ENCODE measurements at regions not wholly inside any gene's neighbourhood (a gene's known extent, or its start where the extent isn't known, plus 50 kb on each side); places are given as distances from the start of the nearest gene placed in this dataset.

GRCh38 chr7:113483657-113484056, 365.3 kb upstream of the SMIM30 start:
- Histone ChIP-seq H3K9ac (ENCODE audit: low read depth, low read length) (no peak overlapping the region), H3K27me3 (ENCODE audit: insufficient read depth, low read length, poor library complexity) (no peaks in the 10 kb centered on the region), H3K9me3 (ENCODE audit: insufficient read depth, low read length, severe bottlenecking) (no peaks in the 10 kb centered on the region), H3K4me2 (ENCODE audit: insufficient read depth, low read length) (no peak overlapping the region), H2AFZ (ENCODE audit: low read depth, low read length) (no peak overlapping the region), H3K4me3 (ENCODE audit: low read depth in 1 of 2, low read length in 2 of 2) (no peak overlapping the region), H3K27ac (ENCODE audit: low read length) (no peak overlapping the region), H3K79me2 (ENCODE audit: insufficient read depth, low read length) (no peaks in the 10 kb centered on the region), H4K20me1 (ENCODE audit: insufficient read depth, low read length) (no peaks in the 10 kb centered on the region), H3K4me1 (ENCODE audit: insufficient read depth, low read length) (no peaks in the 10 kb centered on the region), H3K36me3 (ENCODE audit: insufficient read depth, low read length) (no peaks in the 10 kb centered on the region)
- ATAC-seq (ENCODE audit: insufficient read depth, low read depth) (no peak), DNase-seq (no peak)
- TF ChIP-seq EZH2 (IDR thresholded peaks at IDR 0.05; ENCODE audit: borderline replicate concordance, low read depth, low read length, severe bottlenecking) (no peak), CTCF (IDR thresholded peaks at IDR 0.05; ENCODE audit: borderline replicate concordance, extremely low read depth, low read length, poor library complexity, severe bottlenecking) (no peak)

GRCh38 chr7:113480537-113480936, 362.2 kb upstream of the SMIM30 start:
- Histone ChIP-seq H3K36me3 (ENCODE audit: insufficient read depth, low read length) (no peaks in the 10 kb centered on the region), H3K9me3 (ENCODE audit: insufficient read depth, low read length, severe bottlenecking) (no peaks in the 10 kb centered on the region), H3K4me3 (ENCODE audit: low read depth in 1 of 2, low read length in 2 of 2) (no peak overlapping the region), H3K27ac (ENCODE audit: low read length) (no peak overlapping the region), H3K27me3 (ENCODE audit: insufficient read depth, low read length, poor library complexity) (no peaks in the 10 kb centered on the region), H3K9ac (ENCODE audit: low read depth, low read length) (no peak overlapping the region), H4K20me1 (ENCODE audit: insufficient read depth, low read length) (no peaks in the 10 kb centered on the region), H3K79me2 (ENCODE audit: insufficient read depth, low read length) (no peaks in the 10 kb centered on the region), H3K4me1 (ENCODE audit: insufficient read depth, low read length) (no peaks in the 10 kb centered on the region), H2AFZ (ENCODE audit: low read depth, low read length) (no peak overlapping the region), H3K4me2 (ENCODE audit: insufficient read depth, low read length) (no peak overlapping the region)
- DNase-seq (no peak), ATAC-seq (ENCODE audit: insufficient read depth, low read depth) (no peak)
- TF ChIP-seq CTCF (IDR thresholded peaks at IDR 0.05; ENCODE audit: borderline replicate concordance, extremely low read depth, low read length, poor library complexity, severe bottlenecking): no peak
- no peak for TF ChIP-seq EZH2 (IDR thresholded peaks at IDR 0.05; ENCODE audit: borderline replicate concordance, low read depth, low read length, severe bottlenecking)

- H3K36me3 ChIP-seq (ENCODE audit: insufficient read depth, low read length): no peaks in the 10 kb centered on the region
- no peaks in the 10 kb centered on the region for H3K27me3 ChIP-seq (ENCODE audit: insufficient read depth, low read length, poor library complexity)
- no peak overlapping the region for H3K4me3 ChIP-seq (ENCODE audit: low read depth in 1 of 2, low read length in 2 of 2)
- H3K27ac ChIP-seq (ENCODE audit: low read length): no peak overlapping the region
- no peaks in the 10 kb centered on the region for H4K20me1 ChIP-seq (ENCODE audit: insufficient read depth, low read length)
- ATAC-seq (ENCODE audit: insufficient read depth, low read depth) (no peak), DNase-seq (no peak)
- no peak overlapping the region for H2AFZ ChIP-seq (ENCODE audit: low read depth, low read length)
- H3K4me2 ChIP-seq (ENCODE audit: insufficient read depth, low read length): no peak overlapping the region
- H3K4me1 ChIP-seq (ENCODE audit: insufficient read depth, low read length): no peaks in the 10 kb centered on the region
- H3K9ac ChIP-seq (ENCODE audit: low read depth, low read length): no peak overlapping the region
- TF ChIP-seq EZH2 (IDR thresholded peaks at IDR 0.05; ENCODE audit: borderline replicate concordance, low read depth, low read length, severe bottlenecking) (no peak), CTCF (IDR thresholded peaks at IDR 0.05; ENCODE audit: borderline replicate concordance, extremely low read depth, low read length, poor library complexity, severe bottlenecking) (no peak)
- H3K79me2 ChIP-seq (ENCODE audit: insufficient read depth, low read length): no peaks in the 10 kb centered on the region
- no peaks in the 10 kb centered on the region for H3K9me3 ChIP-seq (ENCODE audit: insufficient read depth, low read length, severe bottlenecking)
Observed at GRCh38 chr7:113464096-113464855, 345.9 kb upstream of the SMIM30 start.

All from DND-41 (cell line).